ENCODE measurements at regions not wholly inside any gene's neighbourhood (a gene's known extent, or its start where the extent isn't known, plus 50 kb on each side); places are given as distances from the start of the nearest gene placed in this dataset.

DNA sequence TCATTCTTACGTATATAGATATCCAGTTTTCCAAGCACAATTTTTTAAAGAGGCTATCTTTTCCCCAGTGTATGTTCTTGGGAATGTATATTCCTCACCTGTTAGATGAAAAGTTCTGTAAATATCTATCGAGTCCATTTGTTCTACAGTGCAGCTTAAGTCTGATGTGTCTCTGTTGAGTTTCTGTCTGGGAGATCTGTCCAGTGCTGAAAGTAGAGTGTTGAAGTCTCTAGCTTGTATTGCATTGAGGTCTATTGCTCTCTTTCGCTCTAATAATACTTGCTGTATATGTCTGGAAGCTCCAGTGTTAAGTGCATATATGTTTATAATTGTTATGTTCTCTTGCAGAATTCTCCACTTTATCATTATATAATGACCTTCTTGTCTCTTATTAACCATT is 373.1 kb downstream of the PPARGC1A start:
- Histone ChIP-seq H3K4me1 (ENCODE audit: control insufficient read depth, insufficient read depth, low read length) (no peaks in the 10 kb centered on the region), H3K27me3 (replicated peaks; ENCODE audit: control insufficient read depth, insufficient read depth, low read length) (no peaks in the 10 kb centered on the region), H3K36me3 (ENCODE audit: control insufficient read depth, insufficient read depth, low read length, severe bottlenecking) (no peaks in the 10 kb centered on the region), H3K9me3 (ENCODE audit: control insufficient read depth, low read length) (peaks cover 17% of the 10 kb centered on the region), H3K9ac (ENCODE audit: low read length) (no peak overlapping the region), H3K4me3 (ENCODE audit: low read length) (no peak overlapping the region)
- DNase-seq (ENCODE audit: low read depth): no peak

DNA sequence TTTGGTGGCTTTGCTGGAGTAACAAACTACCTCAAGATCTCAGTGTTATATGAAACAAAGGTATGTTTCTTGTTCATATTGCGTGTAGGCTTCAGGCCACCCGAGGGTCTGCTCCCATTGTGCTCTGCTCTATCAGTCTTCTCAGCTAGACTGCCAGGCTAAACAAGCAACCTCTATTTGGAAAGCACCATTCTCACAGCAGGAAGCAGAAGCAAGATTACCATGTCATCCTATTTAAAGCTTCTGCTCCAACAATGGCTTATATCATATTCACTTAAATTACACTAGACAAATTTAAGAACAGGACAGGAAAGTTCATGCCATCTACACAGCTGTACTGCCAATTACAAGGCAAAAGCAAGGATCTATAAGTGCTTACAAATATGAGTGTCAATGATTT is 385.8 kb downstream of the PPARGC1A start:
- Histone ChIP-seq H3K36me3 (ENCODE audit: control insufficient read depth, insufficient read depth, low read length, severe bottlenecking) (no peaks in the 10 kb centered on the region), H3K9ac (ENCODE audit: low read length) (no peak overlapping the region), H3K27me3 (replicated peaks; ENCODE audit: control insufficient read depth, insufficient read depth, low read length) (no peaks in the 10 kb centered on the region), H3K4me1 (ENCODE audit: control insufficient read depth, insufficient read depth, low read length) (no peaks in the 10 kb centered on the region), H3K4me3 (ENCODE audit: low read length) (no peak overlapping the region), H3K9me3 (ENCODE audit: control insufficient read depth, low read length) (no peaks in the 10 kb centered on the region)
- DNase-seq (ENCODE audit: low read depth): no peak

GRCh38 chr4:23500894-23501449 is 388.9 kb downstream of the PPARGC1A start:
- DNase-seq (ENCODE audit: low read depth): no peak
- H3K4me1 ChIP-seq (ENCODE audit: control insufficient read depth, insufficient read depth, low read length): no peaks in the 10 kb centered on the region
- H3K4me3 ChIP-seq (ENCODE audit: low read length): no peak overlapping the region
- peaks cover 7% of the 10 kb centered on the region for H3K9me3 ChIP-seq (ENCODE audit: control insufficient read depth, low read length)
- H3K27me3 ChIP-seq (replicated peaks; ENCODE audit: control insufficient read depth, insufficient read depth, low read length): no peaks in the 10 kb centered on the region
- H3K36me3 ChIP-seq (ENCODE audit: control insufficient read depth, insufficient read depth, low read length, severe bottlenecking): no peaks in the 10 kb centered on the region
- no peak overlapping the region for H3K9ac ChIP-seq (ENCODE audit: low read length)

DNA sequence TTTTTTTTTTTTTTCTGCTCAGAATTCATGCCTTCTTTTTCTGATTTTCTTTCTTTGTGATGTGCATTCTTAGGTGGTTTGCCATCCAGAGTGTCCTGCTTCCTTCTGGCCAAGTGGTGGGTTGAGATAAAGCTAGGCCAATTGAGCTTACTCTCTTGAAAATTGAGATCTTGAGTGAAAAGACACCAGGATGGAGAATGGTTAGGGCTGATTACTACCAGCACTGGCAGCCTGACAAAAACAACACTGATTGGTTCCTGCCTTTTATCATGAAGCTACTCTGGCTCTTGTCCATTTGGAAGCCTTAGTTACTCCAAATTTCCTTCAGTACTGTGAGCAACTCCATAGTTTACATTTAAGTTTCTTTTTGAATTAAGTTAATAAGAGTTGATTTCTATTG is 404.0 kb downstream of the PPARGC1A start:
- Histone ChIP-seq H3K27me3 (replicated peaks; ENCODE audit: control insufficient read depth, insufficient read depth, low read length) (no peaks in the 10 kb centered on the region), H3K36me3 (ENCODE audit: control insufficient read depth, insufficient read depth, low read length, severe bottlenecking) (no peaks in the 10 kb centered on the region), H3K9me3 (ENCODE audit: control insufficient read depth, low read length) (no peaks in the 10 kb centered on the region), H3K4me1 (ENCODE audit: control insufficient read depth, insufficient read depth, low read length) (peaks cover 25% of the 10 kb centered on the region), H3K9ac (ENCODE audit: low read length) (no peak overlapping the region), H3K4me3 (ENCODE audit: low read length) (no peak overlapping the region)
- DNase-seq (ENCODE audit: low read depth): no peak

DNA sequence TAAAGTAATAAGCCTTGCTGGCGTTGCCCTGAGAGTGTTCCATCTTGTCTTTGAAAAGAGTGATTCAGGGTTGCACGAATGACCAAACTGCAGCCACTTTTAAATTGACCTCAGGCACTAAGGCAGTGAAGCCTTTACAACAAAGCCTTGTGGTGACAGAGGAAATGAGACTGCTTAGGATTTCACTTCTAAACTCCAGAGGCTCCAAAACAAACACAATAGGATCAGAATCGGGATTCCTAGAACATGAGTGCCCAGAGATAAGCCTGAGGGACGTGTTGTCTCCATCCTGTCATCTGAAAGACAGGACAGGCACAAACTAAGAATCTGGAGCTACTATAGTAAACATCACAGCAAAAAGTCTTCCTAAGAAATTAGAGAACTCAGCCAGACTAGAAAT is 405.2 kb downstream of the PPARGC1A start:
- Histone ChIP-seq H3K36me3 (ENCODE audit: control insufficient read depth, insufficient read depth, low read length, severe bottlenecking) (no peaks in the 10 kb centered on the region), H3K27me3 (replicated peaks; ENCODE audit: control insufficient read depth, insufficient read depth, low read length) (no peaks in the 10 kb centered on the region), H3K9ac (ENCODE audit: low read length) (no peak overlapping the region), H3K4me1 (ENCODE audit: control insufficient read depth, insufficient read depth, low read length) (peaks cover 25% of the 10 kb centered on the region), H3K9me3 (ENCODE audit: control insufficient read depth, low read length) (no peaks in the 10 kb centered on the region), H3K4me3 (ENCODE audit: low read length) (no peak overlapping the region)
- DNase-seq (ENCODE audit: low read depth): no peak

DNA sequence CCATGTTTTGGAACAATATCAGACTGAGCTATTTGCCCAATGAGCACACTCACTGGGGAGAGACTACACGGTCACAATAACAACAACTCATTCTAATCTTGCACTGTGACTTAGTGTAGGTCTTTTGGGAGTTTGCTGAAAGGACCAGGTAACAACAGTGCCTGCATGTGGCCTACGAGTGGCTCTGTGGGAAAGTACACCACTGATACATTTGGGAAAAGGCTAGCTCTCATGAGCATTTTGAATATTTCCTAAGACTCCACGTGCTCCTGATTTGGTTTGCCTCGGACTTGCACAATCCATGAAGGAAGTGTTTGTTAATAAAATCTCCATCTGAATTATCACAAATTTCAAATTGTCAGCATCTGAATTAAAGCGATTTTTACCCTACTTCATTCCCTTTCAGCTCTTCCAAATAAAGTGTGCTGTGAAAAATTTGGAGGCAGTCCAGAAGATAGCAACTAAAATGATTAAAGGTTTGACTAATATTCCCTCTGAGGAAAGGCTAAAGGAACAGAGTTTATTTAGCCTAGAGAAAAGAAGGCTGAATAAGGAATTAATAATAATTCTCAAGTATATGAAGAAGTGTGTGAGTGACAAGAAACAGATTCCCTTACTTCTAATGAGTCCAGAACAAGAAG is 406.4 kb downstream of the PPARGC1A start:
- Histone ChIP-seq H3K9ac (ENCODE audit: low read length) (no peak overlapping the region), H3K4me1 (ENCODE audit: control insufficient read depth, insufficient read depth, low read length) (peaks cover 25% of the 10 kb centered on the region), H3K27me3 (replicated peaks; ENCODE audit: control insufficient read depth, insufficient read depth, low read length) (no peaks in the 10 kb centered on the region), H3K4me3 (ENCODE audit: low read length) (no peak overlapping the region), H3K36me3 (ENCODE audit: control insufficient read depth, insufficient read depth, low read length, severe bottlenecking) (no peaks in the 10 kb centered on the region), H3K9me3 (ENCODE audit: control insufficient read depth, low read length) (no peaks in the 10 kb centered on the region)
- DNase-seq (ENCODE audit: low read depth): no peak

GRCh38 chr4:23481566-23481965 is 408.3 kb downstream of the PPARGC1A start:
- Histone ChIP-seq H3K4me3 (ENCODE audit: low read length) (no peak overlapping the region), H3K36me3 (ENCODE audit: control insufficient read depth, insufficient read depth, low read length, severe bottlenecking) (no peaks in the 10 kb centered on the region), H3K9ac (ENCODE audit: low read length) (no peak overlapping the region), H3K4me1 (ENCODE audit: control insufficient read depth, insufficient read depth, low read length) (peaks cover 25% of the 10 kb centered on the region), H3K27me3 (replicated peaks; ENCODE audit: control insufficient read depth, insufficient read depth, low read length) (no peaks in the 10 kb centered on the region), H3K9me3 (ENCODE audit: control insufficient read depth, low read length) (no peaks in the 10 kb centered on the region)
- no peak for DNase-seq (ENCODE audit: low read depth)

- peaks cover 3% of the 10 kb centered on the region for H3K4me1 ChIP-seq (ENCODE audit: control insufficient read depth, insufficient read depth, low read length)
- H3K4me3 ChIP-seq (ENCODE audit: low read length): no peak overlapping the region
- no peak for DNase-seq (ENCODE audit: low read depth)
- H3K36me3 ChIP-seq (ENCODE audit: control insufficient read depth, insufficient read depth, low read length, severe bottlenecking): no peaks in the 10 kb centered on the region
- H3K9me3 ChIP-seq (ENCODE audit: control insufficient read depth, low read length): no peaks in the 10 kb centered on the region
- no peaks in the 10 kb centered on the region for H3K27me3 ChIP-seq (replicated peaks; ENCODE audit: control insufficient read depth, insufficient read depth, low read length)
- no peak overlapping the region for H3K9ac ChIP-seq (ENCODE audit: low read length)
Observed at GRCh38 chr4:23477905-23478304, 411.9 kb downstream of the PPARGC1A start.

DNA sequence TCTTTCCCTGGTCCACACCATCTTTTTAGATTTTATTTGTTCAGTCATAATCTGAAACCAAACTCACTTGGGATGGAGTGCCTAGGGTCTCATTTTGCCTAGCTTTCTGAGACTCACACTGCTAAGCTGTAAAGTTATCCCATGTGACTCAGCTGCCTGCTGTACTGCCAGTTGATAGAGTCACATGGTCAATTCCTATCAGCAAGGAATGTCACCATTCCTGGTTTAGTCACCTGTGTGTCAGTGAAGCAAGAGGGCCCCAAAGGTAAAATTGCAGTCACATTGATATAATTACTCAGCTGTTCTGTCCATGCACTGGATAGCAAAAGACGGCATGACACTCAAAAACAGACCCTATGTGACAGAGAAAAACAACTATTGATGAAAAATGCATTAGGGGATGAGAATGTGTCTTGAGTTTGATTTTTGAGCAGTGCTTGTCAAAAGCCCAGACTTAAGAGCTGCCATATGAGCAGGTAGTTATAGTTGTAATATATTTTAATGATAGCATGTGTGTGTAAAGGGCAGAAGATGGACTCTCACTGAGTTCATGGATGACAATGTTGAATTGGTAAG is 413.2 kb downstream of the PPARGC1A start:
- DNase-seq (ENCODE audit: low read depth): no peak
- no peaks in the 10 kb centered on the region for H3K9me3 ChIP-seq (ENCODE audit: control insufficient read depth, low read length)
- H3K4me1 ChIP-seq (ENCODE audit: control insufficient read depth, insufficient read depth, low read length): no peaks in the 10 kb centered on the region
- no peaks in the 10 kb centered on the region for H3K27me3 ChIP-seq (replicated peaks; ENCODE audit: control insufficient read depth, insufficient read depth, low read length)
- no peaks in the 10 kb centered on the region for H3K36me3 ChIP-seq (ENCODE audit: control insufficient read depth, insufficient read depth, low read length, severe bottlenecking)
- H3K4me3 ChIP-seq (ENCODE audit: low read length): no peak overlapping the region
- no peak overlapping the region for H3K9ac ChIP-seq (ENCODE audit: low read length)

GRCh38 chr4:23463071-23463470 is 426.8 kb downstream of the PPARGC1A start:
- no peaks in the 10 kb centered on the region for H3K36me3 ChIP-seq (ENCODE audit: control insufficient read depth, insufficient read depth, low read length, severe bottlenecking)

DNA sequence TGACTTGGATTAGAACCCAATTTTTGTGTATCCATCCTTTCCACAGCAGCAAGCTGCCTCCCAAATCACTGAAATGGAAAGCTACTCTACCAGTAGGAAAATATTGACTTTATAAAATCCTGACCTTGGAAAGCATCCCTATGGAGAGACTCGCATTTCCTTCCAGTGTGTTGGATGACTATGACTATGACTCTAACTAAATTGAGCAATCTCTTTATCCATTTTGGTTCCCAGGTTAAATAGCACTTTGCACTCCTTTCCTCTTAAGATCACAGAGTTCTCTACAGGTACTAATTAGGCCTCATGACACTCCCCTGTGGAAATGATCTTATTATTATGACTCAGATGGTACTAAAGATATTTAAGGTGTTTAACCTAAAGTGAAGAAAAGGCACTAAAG is 431.8 kb downstream of the PPARGC1A start:
- Histone ChIP-seq H3K36me3 (ENCODE audit: control insufficient read depth, insufficient read depth, low read length, severe bottlenecking) (no peaks in the 10 kb centered on the region), H3K9me3 (ENCODE audit: control insufficient read depth, low read length) (no peaks in the 10 kb centered on the region), H3K4me1 (ENCODE audit: control insufficient read depth, insufficient read depth, low read length) (peaks cover 9% of the 10 kb centered on the region), H3K9ac (ENCODE audit: low read length) (no peak overlapping the region), H3K4me3 (ENCODE audit: low read length) (no peak overlapping the region), H3K27me3 (replicated peaks; ENCODE audit: control insufficient read depth, insufficient read depth, low read length) (no peaks in the 10 kb centered on the region)
- DNase-seq (ENCODE audit: low read depth): no peak

More at GRCh38 chr4:23463071-23463470, 426.8 kb downstream of the PPARGC1A start:
- Histone ChIP-seq H3K4me3 (ENCODE audit: low read length) (no peak overlapping the region), H3K4me1 (ENCODE audit: control insufficient read depth, insufficient read depth, low read length) (no peaks in the 10 kb centered on the region), H3K9ac (ENCODE audit: low read length) (no peak overlapping the region), H3K9me3 (ENCODE audit: control insufficient read depth, low read length) (peaks cover 14% of the 10 kb centered on the region), H3K27me3 (replicated peaks; ENCODE audit: control insufficient read depth, insufficient read depth, low read length) (no peaks in the 10 kb centered on the region)
- no peak for DNase-seq (ENCODE audit: low read depth)
